GM23338 (cell line): ENCODE measurements at regions not wholly inside any gene's neighbourhood (a gene's known extent, or its start where the extent isn't known, plus 50 kb on each side); places are given as distances from the start of the nearest gene placed in this dataset.

Experiments
- ATAC-seq: fragments of 200-7000 bp; cut with Tn5 transposase; 3 replicates; pipeline ENCODE4 v1.9.1; 2020
- DNase-seq: peaks from one replicate; pipeline ENCODE4 v3.0.0-alpha.2; 2015; ENCODE audit warnings: low spot score
- H2AFZ ChIP-seq: fragments of 200-600 bp; sonication (generic); 2 replicates; pipeline ENCODE4 v1.8.0; 2016; ENCODE audit warnings: antibody characterized with exemption, mild to moderate bottlenecking, moderate library complexity
- H3F3A ChIP-seq: fragments of 200-600 bp; sonication (generic); replicated peaks from 2 replicates; pipeline ENCODE4 v1.8.0; 2017; ENCODE audit warnings: antibody characterized with exemption, mixed run types, low read depth
- H3K27ac ChIP-seq: fragments of 200-600 bp; sonication (generic); 2 replicates; pipeline ENCODE4 v1.6.1; 2016; ENCODE audit warnings: low read depth
- H3K27me3 ChIP-seq: fragments of 200-600 bp; sonication (generic); 2 replicates; pipeline ENCODE4 v1.8.0; 2016; ENCODE audit warnings: mild to moderate bottlenecking, mixed run types, moderate library complexity; ENCODE audit not compliant: insufficient read depth
- H3K36me3 ChIP-seq: fragments of 200-600 bp; sonication (generic); 2 replicates; pipeline ENCODE4 v1.8.0; 2016; ENCODE audit warnings: mild to moderate bottlenecking; ENCODE audit not compliant: insufficient read depth
- H3K4me1 ChIP-seq: fragments of 200-600 bp; sonication (generic); 2 replicates; pipeline ENCODE4 v1.8.0; 2016; ENCODE audit warnings: mild to moderate bottlenecking, moderate library complexity; ENCODE audit not compliant: insufficient read depth
- H3K4me2 ChIP-seq: fragments of 200-600 bp; sonication (generic); 2 replicates; pipeline ENCODE4 v1.7.1; 2017; ENCODE audit warnings: mixed run types
- H3K4me3 ChIP-seq: fragments of 200-600 bp; sonication (generic); 2 replicates; pipeline ENCODE4 v1.6.1; 2016; ENCODE audit warnings: mixed run types
- H3K79me2 ChIP-seq: fragments of 200-600 bp; sonication (generic); replicated peaks from 2 replicates; pipeline ENCODE4 v1.8.0; 2017; ENCODE audit warnings: mild to moderate bottlenecking; ENCODE audit not compliant: insufficient read depth
- H3K9me2 ChIP-seq: fragments of 200-600 bp; sonication (generic); 2 replicates; pipeline ENCODE4 v1.8.0; 2017; ENCODE audit not compliant: insufficient read depth
- H4K20me1 ChIP-seq: fragments of 200-600 bp; sonication (generic); replicated peaks from 2 replicates; pipeline ENCODE4 v1.8.0; 2017; ENCODE audit warnings: mild to moderate bottlenecking; ENCODE audit not compliant: insufficient read depth
- H3K27ac Mint-ChIP-seq: 2 replicates; pipeline ENCODE4 v1.8.0; 2020; ENCODE audit warnings: inconsistent platforms, mild to moderate bottlenecking, moderate library complexity, mixed read lengths
- H3K27me3 Mint-ChIP-seq: 3 replicates; pipeline ENCODE4 v1.8.0; 2022; ENCODE audit warnings: low read depth, mild to moderate bottlenecking, moderate library complexity, mixed read lengths, inconsistent platforms; ENCODE audit not compliant: insufficient read depth, poor library complexity
- H3K36me3 Mint-ChIP-seq: 3 replicates; pipeline ENCODE4 v1.8.0; 2021; ENCODE audit warnings: low read depth, mild to moderate bottlenecking, inconsistent platforms, moderate library complexity, mixed read lengths
- H3K4me1 Mint-ChIP-seq: 3 replicates; pipeline ENCODE4 v1.8.0; 2020; ENCODE audit warnings: mild to moderate bottlenecking, inconsistent platforms, mixed read lengths
- H3K4me3 Mint-ChIP-seq: 3 replicates; pipeline ENCODE4 v1.8.0; 2021; ENCODE audit warnings: moderate library complexity, mild to moderate bottlenecking, inconsistent platforms, mixed read lengths
- H3K9me3 Mint-ChIP-seq: 3 replicates; pipeline ENCODE4 v1.8.0; 2020; ENCODE audit warnings: moderate library complexity, mild to moderate bottlenecking, inconsistent platforms, mixed read lengths
- CTCF ChIP-seq, 2 experiments: fragments of 200-600 bp in 1 of 2; sonication (generic) in 1 of 2; conservative IDR thresholded peaks; 2 replicates each; pipeline versions ENCODE4 v1.5.1 to v1.6.1; 2016 to 2017; ENCODE audit warnings: antibody characterized with exemption in 2 of 2, low read depth in 2 of 2, mild to moderate bottlenecking in 2 of 2, moderate library complexity in 1 of 2
- EZH2 ChIP-seq: fragments of 200-600 bp; sonication (generic); IDR thresholded peaks from one replicate; pipeline ENCODE4 v1.8.0; 2017; ENCODE audit warnings: antibody characterized with exemption, mild to moderate bottlenecking, low read depth; ENCODE audit not compliant: unreplicated experiment
- EZH2phosphoT487 ChIP-seq: fragments of 200-600 bp; sonication (generic); IDR thresholded peaks from one replicate; pipeline ENCODE4 v1.8.1; 2018; ENCODE audit warnings: antibody characterized with exemption; ENCODE audit not compliant: unreplicated experiment
- JUNB ChIP-seq: IDR thresholded peaks from one replicate; pipeline ENCODE4 v1.6.1; 2016; ENCODE audit warnings: antibody characterized with exemption; ENCODE audit not compliant: unreplicated experiment
- POLR2AphosphoS5 ChIP-seq: IDR thresholded peaks from 2 replicates; pipeline ENCODE4 v1.6.1; 2016; ENCODE audit warnings: antibody characterized with exemption, low read depth
- REST ChIP-seq: IDR thresholded peaks from one replicate; pipeline ENCODE4 v1.6.1; 2018; ENCODE audit warnings: antibody characterized with exemption; ENCODE audit not compliant: unreplicated experiment
- ZNF114 ChIP-seq: fragments of 250-450 bp; sonication (Bioruptor Pico); IDR thresholded peaks from 2 replicates; pipeline ENCODE4 v1.5.0; 2020; ENCODE audit warnings: mild to moderate bottlenecking, moderate library complexity
- TF ChIP-seq, protein P1 (sequence below): IDR thresholded peaks from 2 replicates; pipeline ENCODE4 v1.6.1; 2016; ENCODE audit warnings: antibody characterized with exemption

GRCh38 chr22:27533105-27533745 is 268.3 kb downstream of the MN1 start:
- TF ChIP-seq CTCF (conservative IDR thresholded peaks at IDR 0.05; ENCODE audit: low read depth in 2 of 2) (no peak), EZH2phosphoT487 (no peak), EZH2 (no peak), POLR2AphosphoS5 (no peak), REST (no peak)
- TF ChIP-seq, protein P1, sequence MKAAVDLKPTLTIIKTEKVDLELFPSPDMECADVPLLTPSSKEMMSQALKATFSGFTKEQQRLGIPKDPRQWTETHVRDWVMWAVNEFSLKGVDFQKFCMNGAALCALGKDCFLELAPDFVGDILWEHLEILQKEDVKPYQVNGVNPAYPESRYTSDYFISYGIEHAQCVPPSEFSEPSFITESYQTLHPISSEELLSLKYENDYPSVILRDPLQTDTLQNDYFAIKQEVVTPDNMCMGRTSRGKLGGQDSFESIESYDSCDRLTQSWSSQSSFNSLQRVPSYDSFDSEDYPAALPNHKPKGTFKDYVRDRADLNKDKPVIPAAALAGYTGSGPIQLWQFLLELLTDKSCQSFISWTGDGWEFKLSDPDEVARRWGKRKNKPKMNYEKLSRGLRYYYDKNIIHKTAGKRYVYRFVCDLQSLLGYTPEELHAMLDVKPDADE = no peak
- H3K9me3 Mint-ChIP-seq = no peaks in the 10 kb centered on the region
- peaks cover 2% of the 10 kb centered on the region for H3K27me3 Mint-ChIP-seq
- H3K4me1 Mint-ChIP-seq = peaks cover 12% of the 10 kb centered on the region
- no peak overlapping the region for H3K4me2 ChIP-seq
- H2AFZ ChIP-seq = peak overlapping the region; percentile 63; the same call in 1 of the 2 replicates
- H3K36me3 ChIP-seq = no peaks in the 10 kb centered on the region; the same call in 1 of the 2 replicates
- no peaks in the 10 kb centered on the region for H3K79me2 ChIP-seq
- DNase-seq (no peak), ATAC-seq (no peak)
- no peaks in the 10 kb centered on the region; the same call in 2 of the 3 replicates for H3K36me3 Mint-ChIP-seq
- H3K9me2 ChIP-seq = no peaks in the 10 kb centered on the region
- no peak overlapping the region for H3K4me3 Mint-ChIP-seq
- H4K20me1 ChIP-seq = no peaks in the 10 kb centered on the region
- H3K27ac ChIP-seq = no peak overlapping the region
- no peak overlapping the region for H3K27ac Mint-ChIP-seq
- H3K4me1 ChIP-seq = peaks cover 9% of the 10 kb centered on the region; the same call in 1 of the 2 replicates
- no peak overlapping the region for H3K4me3 ChIP-seq
- no peaks in the 10 kb centered on the region for H3F3A ChIP-seq
- H3K27me3 ChIP-seq = no peaks in the 10 kb centered on the region

DNA sequence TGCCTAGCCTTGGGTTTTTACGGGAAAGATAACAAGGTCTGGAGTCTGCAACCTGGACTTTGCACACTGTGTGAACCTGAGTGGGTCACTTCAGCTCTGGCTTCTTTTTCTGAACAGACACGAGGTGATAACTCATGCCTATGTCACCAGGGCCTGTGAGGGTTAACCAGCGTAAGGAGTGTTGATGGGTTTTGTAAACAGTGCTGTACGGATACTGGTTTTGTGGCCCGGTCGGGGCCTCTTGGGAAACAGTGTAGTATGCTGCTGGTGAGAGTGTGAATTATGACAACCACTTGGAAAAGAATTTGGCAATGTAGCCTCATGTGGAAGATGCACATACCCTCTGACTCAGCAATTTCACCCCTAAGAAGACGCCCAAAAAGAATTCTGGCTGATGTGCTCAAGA is 266.8 kb downstream of the MN1 start:
- Histone ChIP-seq H3K4me3 (no peak overlapping the region), H3K4me2 (no peak overlapping the region), H3K36me3 (no peaks in the 10 kb centered on the region; the same call in 1 of the 2 replicates), H3K9me2 (no peaks in the 10 kb centered on the region), H3K79me2 (no peaks in the 10 kb centered on the region), H3K27ac (no peak overlapping the region), H2AFZ (peak overlapping the region; percentile 7; the same call in 1 of the 2 replicates), H4K20me1 (no peaks in the 10 kb centered on the region), H3K4me1 (peaks cover 9% of the 10 kb centered on the region; the same call in 1 of the 2 replicates), H3K27me3 (no peaks in the 10 kb centered on the region), H3F3A (no peaks in the 10 kb centered on the region)
- DNase-seq (no peak), ATAC-seq (no peak)
- Mint-ChIP-seq H3K9me3 (no peaks in the 10 kb centered on the region), H3K27ac (no peak overlapping the region), H3K27me3 (no peaks in the 10 kb centered on the region), H3K36me3 (no peaks in the 10 kb centered on the region; the same call in 2 of the 3 replicates), H3K4me1 (peaks cover 20% of the 10 kb centered on the region), H3K4me3 (no peak overlapping the region)
- TF ChIP-seq, protein P1 = no peak
- TF ChIP-seq ZNF114 (CRISPR knock-in tag) (no peak), REST (no peak), POLR2AphosphoS5 (no peak), JUNB (no peak), EZH2 (no peak), CTCF (conservative IDR thresholded peaks at IDR 0.05; ENCODE audit: low read depth in 2 of 2) (no peak)
